ENCODE measurements at regions not wholly inside any gene's neighbourhood (a gene's known extent, or its start where the extent isn't known, plus 50 kb on each side); places are given as distances from the start of the nearest gene placed in this dataset.
"Not testable (repeated sequence)": the region's sequence is repeated elsewhere in the genome, so short reads cannot be mapped to it uniquely, and the experiment has no call there.

DNA sequence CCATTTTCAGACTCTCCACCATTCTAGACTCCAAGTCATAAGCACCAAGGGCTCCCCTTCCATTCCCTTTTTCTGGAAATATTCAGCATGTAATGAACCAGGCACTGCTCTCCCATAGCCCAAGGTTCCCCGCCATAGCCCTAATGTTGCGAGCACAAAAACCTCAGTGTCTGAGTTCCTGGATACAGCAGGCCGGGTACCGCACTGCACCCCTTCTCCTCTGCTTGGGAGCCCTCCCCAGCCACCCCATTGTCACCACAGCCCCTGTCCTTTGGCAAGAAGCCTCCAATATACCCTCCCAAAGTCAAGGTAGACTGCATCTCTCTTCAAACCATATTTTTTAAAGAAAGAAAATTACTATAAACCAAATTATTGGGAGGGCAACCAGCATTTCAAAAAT is 1341.1 kb downstream of the BRD1 start:
- DNase-seq (ENCODE audit: low spot score), result no peak
- TF ChIP-seq, protein P1, sequence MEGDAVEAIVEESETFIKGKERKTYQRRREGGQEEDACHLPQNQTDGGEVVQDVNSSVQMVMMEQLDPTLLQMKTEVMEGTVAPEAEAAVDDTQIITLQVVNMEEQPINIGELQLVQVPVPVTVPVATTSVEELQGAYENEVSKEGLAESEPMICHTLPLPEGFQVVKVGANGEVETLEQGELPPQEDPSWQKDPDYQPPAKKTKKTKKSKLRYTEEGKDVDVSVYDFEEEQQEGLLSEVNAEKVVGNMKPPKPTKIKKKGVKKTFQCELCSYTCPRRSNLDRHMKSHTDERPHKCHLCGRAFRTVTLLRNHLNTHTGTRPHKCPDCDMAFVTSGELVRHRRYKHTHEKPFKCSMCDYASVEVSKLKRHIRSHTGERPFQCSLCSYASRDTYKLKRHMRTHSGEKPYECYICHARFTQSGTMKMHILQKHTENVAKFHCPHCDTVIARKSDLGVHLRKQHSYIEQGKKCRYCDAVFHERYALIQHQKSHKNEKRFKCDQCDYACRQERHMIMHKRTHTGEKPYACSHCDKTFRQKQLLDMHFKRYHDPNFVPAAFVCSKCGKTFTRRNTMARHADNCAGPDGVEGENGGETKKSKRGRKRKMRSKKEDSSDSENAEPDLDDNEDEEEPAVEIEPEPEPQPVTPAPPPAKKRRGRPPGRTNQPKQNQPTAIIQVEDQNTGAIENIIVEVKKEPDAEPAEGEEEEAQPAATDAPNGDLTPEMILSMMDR (IDR thresholded peaks at IDR 0.05; ENCODE audit: extremely low read depth, missing control alignments), result no peak

DNA sequence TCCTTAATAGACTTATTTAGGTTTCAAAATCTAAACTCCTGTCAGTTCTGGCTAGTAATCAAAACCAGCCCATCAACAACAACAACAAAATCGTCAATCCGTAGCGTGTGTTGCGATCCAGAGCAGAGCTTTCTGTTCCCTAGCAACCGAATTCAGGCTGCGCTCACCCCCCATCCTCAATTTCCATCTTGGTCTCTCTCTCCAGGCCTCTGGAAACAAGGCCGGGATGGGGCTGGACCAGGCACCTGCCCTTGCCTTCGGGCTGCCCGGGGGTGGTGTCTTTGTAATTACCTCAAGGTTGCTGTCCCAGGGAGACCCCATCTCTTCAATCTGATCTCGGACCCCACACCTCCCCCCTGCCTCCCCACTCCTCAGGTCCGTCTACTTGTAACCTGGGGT is 1341.5 kb downstream of the BRD1 start:
- DNase-seq (ENCODE audit: low spot score), result no peak
- TF ChIP-seq, protein P1 (IDR thresholded peaks at IDR 0.05; ENCODE audit: extremely low read depth, missing control alignments), result no peak

DNA sequence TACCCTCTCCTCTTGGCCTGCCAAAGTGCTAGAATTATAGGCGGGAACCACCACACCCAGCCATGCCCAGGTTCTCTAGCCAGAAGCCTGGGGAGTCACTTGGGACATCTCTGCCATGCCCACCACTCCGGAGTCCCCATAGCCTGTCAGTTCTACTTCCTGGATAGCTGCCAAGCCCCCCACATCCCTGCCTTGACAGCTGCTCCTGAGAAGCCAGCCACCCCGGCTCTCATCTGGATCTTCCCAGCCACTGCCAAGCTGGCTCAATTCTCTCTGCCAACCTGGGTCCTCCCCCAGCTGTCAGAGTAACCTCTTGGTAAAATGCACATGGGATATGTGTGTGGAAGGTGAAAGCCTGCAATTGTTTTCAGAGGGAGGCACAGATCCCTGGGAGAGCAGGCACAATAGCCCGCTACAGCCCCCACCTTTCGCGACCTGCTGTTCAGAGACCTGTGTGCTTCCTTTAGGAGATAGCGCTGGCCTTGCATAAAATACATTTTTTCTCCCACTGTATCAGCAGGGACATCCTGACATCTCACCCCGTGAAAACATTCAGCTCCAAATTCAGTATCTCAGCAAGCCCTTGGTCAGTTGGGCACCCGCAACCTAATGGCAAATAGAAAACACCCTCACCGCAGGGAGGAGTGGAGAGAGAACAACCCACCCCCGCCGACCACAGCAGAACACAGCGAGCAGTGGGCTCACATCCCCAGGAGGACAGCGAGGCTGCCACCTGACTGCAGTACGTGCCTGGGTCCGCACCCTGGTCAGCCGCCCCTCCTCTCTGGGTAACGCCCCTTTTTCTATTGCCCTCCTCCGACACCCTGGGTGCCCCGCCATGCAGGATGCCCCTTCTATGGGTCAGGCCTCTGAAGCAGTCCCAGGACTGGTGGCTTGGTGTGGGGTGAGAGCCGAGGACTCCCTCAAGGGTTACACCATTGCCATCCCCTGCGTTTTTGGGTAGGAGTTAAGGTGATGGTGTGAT is 1342.2 kb downstream of the BRD1 start:
- no peak for DNase-seq (ENCODE audit: low spot score)
- TF ChIP-seq, protein P1 (IDR thresholded peaks at IDR 0.05; ENCODE audit: extremely low read depth, missing control alignments), result no peak

DNA sequence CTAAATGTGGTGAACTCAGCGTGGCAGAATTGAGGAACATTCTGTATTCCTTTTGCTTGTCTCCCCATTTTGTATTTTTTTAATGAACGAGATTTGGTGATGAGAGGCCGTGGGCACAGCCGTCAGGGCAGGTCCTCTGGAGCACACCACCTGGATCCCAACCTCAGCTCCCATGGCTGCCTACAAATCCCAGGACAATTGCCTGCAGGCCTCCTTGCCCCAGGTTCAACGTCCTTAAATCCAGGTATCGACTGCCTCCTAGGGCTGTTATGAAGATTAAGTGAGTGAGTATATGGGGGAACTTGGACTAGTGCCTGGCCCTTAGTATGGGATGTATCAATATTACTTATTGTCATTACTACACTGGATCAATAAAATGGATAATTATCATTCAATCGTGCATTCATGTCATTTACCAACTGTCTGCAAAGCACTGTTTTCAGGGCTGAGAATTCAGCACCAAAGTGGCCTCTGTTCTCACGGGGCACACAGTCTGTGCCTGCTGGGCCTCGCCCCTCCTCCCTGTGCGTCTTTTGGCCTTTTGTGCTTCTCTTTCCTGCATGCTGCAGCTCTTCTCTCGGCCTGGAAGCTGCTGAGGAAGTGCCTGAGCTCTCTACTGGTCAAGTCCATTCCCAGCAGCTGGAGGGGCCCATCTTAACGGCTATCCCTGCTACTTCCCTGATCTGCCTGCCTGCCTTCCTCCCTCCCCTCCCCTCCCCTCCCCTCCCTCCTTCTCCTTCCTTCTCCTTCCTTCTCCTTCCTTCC is 1343.7 kb downstream of the BRD1 start:
- no peak for DNase-seq (ENCODE audit: low spot score)
- TF ChIP-seq, protein P1 (IDR thresholded peaks at IDR 0.05; ENCODE audit: extremely low read depth, missing control alignments), result no peak

DNA sequence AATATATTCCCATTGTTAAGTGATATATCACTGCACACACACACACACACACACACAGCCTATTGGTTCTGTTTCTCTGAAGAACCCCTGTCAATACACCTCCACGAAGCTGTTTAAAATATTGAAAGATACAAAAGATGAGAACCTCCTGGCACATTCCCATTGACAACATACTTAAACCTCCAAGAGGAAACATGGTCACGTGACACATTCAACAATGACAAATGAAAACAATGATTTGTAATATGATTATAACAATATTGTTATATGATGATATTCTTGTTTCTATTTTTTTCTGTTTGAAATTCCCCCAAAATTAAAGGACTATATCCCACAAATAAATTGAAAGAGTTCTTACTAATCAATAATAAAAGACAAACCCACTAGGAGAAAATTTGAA is 1344.9 kb downstream of the BRD1 start:
- TF ChIP-seq, protein P1 (IDR thresholded peaks at IDR 0.05; ENCODE audit: extremely low read depth, missing control alignments), result no peak
- no peak for DNase-seq (ENCODE audit: low spot score)

DNA sequence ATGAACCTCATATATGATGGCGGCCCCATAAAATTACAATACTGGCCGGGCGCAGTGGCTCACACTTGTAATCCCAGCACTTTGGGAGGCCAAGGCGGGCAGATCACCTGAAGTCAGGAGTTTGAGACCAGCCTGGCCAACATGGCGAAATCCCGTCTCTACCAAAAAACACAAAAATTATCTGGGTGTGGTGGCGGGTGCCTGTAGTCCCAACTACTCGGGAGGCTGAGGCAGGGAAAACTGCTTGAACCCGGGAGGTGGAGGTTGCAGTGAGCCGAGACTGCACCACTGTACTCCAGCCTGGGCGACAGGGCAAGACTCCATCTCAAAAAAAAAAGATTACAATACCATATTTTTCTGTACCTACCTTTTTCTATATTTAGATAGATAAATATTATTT is 1345.5 kb downstream of the BRD1 start:
- not testable (repeated sequence) for DNase-seq (ENCODE audit: low spot score)

DNA sequence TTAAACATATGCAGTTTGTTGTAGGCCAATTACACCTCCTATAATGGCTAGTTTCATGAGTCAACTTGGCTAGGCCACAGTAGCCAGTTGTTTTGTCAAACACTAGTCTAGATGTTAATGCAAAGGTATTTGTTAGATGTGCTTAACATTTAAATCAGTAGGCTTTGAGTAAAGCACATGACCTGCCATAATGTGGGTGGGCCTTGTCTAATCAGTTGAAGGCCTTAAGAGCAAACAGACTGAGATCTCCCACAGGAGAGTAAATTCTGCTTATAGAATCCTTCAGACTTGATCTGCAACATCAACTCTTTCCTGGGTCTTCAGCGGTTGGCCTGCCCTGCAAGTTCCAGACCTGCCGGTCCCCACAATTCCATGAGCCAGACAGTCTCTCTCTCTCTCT is 1345.9 kb downstream of the BRD1 start:
- no peak for DNase-seq (ENCODE audit: low spot score)
- TF ChIP-seq, protein P1 (IDR thresholded peaks at IDR 0.05; ENCODE audit: extremely low read depth, missing control alignments), result no peak

Data from GM20000 (cell line).